ENCODE measurements at regions not wholly inside any gene's neighbourhood (a gene's known extent, or its start where the extent isn't known, plus 50 kb on each side); places are given as distances from the start of the nearest gene placed in this dataset.

DNA sequence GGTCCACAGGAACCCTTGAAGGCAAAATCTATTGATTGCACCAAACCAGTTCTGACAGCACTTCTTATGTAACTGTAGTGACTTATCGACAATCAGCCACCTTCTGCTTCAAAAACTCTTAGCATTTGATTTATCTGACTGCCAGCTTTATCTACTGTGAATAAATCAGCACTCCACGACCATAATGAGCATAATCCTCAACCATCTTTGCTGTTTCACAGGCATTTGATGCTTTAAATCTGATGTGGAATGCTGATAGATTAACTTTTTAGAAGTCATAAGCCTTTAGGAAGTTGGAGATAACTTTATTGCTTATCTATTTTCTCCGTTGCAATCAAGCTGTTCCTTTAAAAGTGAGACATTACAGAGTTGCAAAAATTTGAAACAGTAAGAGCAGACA, 101.5 kb upstream of the PTCHD4 start:
- H3K36me3 Mint-ChIP-seq (ENCODE audit: low read depth) = no peaks in the 10 kb centered on the region
- H3K9me3 Mint-ChIP-seq = peaks cover 11% of the 10 kb centered on the region
- TF ChIP-seq, protein P1, sequence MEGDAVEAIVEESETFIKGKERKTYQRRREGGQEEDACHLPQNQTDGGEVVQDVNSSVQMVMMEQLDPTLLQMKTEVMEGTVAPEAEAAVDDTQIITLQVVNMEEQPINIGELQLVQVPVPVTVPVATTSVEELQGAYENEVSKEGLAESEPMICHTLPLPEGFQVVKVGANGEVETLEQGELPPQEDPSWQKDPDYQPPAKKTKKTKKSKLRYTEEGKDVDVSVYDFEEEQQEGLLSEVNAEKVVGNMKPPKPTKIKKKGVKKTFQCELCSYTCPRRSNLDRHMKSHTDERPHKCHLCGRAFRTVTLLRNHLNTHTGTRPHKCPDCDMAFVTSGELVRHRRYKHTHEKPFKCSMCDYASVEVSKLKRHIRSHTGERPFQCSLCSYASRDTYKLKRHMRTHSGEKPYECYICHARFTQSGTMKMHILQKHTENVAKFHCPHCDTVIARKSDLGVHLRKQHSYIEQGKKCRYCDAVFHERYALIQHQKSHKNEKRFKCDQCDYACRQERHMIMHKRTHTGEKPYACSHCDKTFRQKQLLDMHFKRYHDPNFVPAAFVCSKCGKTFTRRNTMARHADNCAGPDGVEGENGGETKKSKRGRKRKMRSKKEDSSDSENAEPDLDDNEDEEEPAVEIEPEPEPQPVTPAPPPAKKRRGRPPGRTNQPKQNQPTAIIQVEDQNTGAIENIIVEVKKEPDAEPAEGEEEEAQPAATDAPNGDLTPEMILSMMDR (IDR thresholded peaks at IDR 0.05) = no peak
- H3K4me1 Mint-ChIP-seq (ENCODE audit: low read depth) = no peaks in the 10 kb centered on the region; the same call in 1 of the 2 replicates
- H3K27ac Mint-ChIP-seq = no peak overlapping the region
- no peaks in the 10 kb centered on the region for H3K27me3 Mint-ChIP-seq (ENCODE audit: insufficient read depth)
- DNase-seq = no peak
- H3K4me3 Mint-ChIP-seq = no peak overlapping the region; the same call in 1 of the 2 replicates

DNA sequence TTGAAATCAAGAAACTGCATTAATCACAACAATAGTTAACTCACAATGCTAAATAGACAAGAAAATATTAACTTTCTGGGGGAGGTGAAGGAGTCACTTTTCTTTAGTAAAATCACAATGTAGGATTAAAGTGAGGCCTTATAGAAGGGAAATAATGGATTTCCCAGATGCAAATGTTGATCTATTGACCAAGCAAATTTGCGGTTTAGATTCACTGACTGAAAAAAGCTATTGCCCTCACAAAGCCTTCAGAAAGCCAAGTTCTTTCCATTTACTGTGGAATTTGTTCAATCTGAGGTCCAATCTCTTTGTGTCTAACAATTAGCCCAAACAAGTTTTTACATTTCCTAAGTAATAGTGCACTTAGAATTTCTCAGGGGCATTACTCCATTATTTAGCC, 95.1 kb upstream of the PTCHD4 start:
- peaks cover 21% of the 10 kb centered on the region for H3K9me3 Mint-ChIP-seq
- H3K4me1 Mint-ChIP-seq (ENCODE audit: low read depth) = no peaks in the 10 kb centered on the region
- no peak overlapping the region for H3K27ac Mint-ChIP-seq
- no peaks in the 10 kb centered on the region for H3K36me3 Mint-ChIP-seq (ENCODE audit: low read depth)
- no peaks in the 10 kb centered on the region for H3K27me3 Mint-ChIP-seq (ENCODE audit: insufficient read depth)
- TF ChIP-seq, protein P1 (IDR thresholded peaks at IDR 0.05) = no peak
- no peak overlapping the region for H3K4me3 Mint-ChIP-seq
- DNase-seq = no peak

DNA sequence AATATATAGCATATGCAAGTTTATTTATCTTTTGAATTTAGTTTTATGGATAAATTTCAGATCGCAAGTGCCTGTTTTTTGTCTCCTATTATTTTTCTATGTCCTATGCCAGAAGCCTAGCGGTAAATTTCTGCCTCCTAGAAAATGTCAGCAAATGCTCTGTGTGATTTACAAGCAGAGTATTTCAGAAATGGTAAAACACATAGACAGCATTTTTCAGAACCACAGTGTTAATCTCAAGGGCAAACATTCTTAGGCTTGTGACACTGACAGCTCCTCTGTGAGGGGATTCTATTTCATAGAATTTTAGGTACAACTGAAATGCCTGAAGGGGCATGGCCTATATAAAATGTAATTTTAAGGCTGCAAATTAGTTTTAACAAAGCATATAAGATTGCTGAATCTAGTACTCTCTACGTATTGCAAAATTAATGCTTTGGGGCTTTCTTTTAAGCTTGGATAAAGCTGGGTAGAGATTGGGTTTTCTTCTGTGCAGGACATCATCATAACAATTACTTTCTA, 89.9 kb upstream of the PTCHD4 start:
- no peak for DNase-seq
- TF ChIP-seq, protein P1 (IDR thresholded peaks at IDR 0.05) = no peak

DNA sequence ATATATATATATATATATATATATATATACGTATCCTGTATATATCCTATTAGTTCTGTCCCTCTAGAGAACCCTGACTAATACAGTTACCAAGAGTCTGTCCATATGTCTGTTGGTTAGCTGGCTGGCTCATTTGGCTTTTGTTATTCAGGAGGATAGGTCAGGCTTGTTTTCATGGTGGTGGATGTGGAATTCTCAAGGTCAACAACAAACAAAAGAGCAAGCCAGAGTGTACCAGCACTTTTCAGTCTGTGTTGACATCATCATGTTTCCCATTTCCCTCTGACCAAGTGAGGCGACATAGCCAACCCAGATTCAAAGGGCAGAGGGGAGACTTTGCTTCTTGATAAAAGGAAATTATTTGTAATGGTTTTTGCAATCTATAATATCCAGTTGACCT, 88.5 kb upstream of the PTCHD4 start:
- H3K9me3 Mint-ChIP-seq = peaks cover 13% of the 10 kb centered on the region

More for the DNA sequence above, 89.9 kb upstream of the PTCHD4 start:
- H3K4me1 Mint-ChIP-seq (ENCODE audit: low read depth) = no peaks in the 10 kb centered on the region
- no peak overlapping the region for H3K27ac Mint-ChIP-seq
- no peak overlapping the region for H3K4me3 Mint-ChIP-seq
- H3K36me3 Mint-ChIP-seq (ENCODE audit: low read depth) = no peaks in the 10 kb centered on the region
- H3K27me3 Mint-ChIP-seq (ENCODE audit: insufficient read depth) = no peaks in the 10 kb centered on the region; the same call in 1 of the 2 replicates
- peaks cover 21% of the 10 kb centered on the region for H3K9me3 Mint-ChIP-seq

DNA sequence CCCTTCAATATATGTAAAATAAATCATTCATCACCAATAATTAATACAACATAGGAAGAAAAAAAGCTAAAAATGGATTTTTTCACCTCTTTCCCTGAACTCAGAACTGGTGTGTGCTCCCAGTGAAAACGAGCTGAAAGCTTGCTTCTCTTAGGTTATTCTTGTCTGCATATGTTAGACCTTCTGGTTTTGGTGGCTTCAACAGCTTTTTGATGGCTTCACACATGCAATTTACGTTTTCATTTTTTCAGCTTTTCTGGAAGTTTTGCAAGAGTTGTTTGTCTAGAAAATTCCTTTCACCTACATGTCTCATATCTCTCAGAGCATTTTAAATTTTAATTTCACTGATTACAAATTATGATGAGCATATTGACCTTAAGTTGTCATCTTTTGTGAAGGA, 86.9 kb upstream of the PTCHD4 start:
- DNase-seq = no peak
- Mint-ChIP-seq H3K4me3 (no peak overlapping the region), H3K27ac (no peak overlapping the region), H3K4me1 (ENCODE audit: low read depth) (no peaks in the 10 kb centered on the region), H3K36me3 (ENCODE audit: low read depth) (no peaks in the 10 kb centered on the region), H3K9me3 (peaks cover 6% of the 10 kb centered on the region; the same call in 1 of the 2 replicates), H3K27me3 (ENCODE audit: insufficient read depth) (no peaks in the 10 kb centered on the region; the same call in 1 of the 2 replicates)
- TF ChIP-seq, protein P1 (IDR thresholded peaks at IDR 0.05) = no peak

More for the DNA sequence above, 88.5 kb upstream of the PTCHD4 start:
- DNase-seq = no peak
- Mint-ChIP-seq H3K36me3 (ENCODE audit: low read depth) (no peaks in the 10 kb centered on the region), H3K27ac (no peak overlapping the region), H3K4me1 (ENCODE audit: low read depth) (no peaks in the 10 kb centered on the region), H3K27me3 (ENCODE audit: insufficient read depth) (no peaks in the 10 kb centered on the region; the same call in 1 of the 2 replicates), H3K4me3 (no peak overlapping the region)
- TF ChIP-seq, protein P1 (IDR thresholded peaks at IDR 0.05) = no peak
